HG02759 (cell line): ENCODE measurements at regions not wholly inside any gene's neighbourhood (a gene's known extent, or its start where the extent isn't known, plus 50 kb on each side); places are given as distances from the start of the nearest gene placed in this dataset.

Experiments
- ATAC-seq: cut with Tn5 transposase; IDR thresholded peaks from one replicate; pipeline ENCODE4 v1.9.1; 2021; ENCODE audit warnings: mild to moderate bottlenecking, moderate library complexity; ENCODE audit not compliant: unreplicated experiment

DNA sequence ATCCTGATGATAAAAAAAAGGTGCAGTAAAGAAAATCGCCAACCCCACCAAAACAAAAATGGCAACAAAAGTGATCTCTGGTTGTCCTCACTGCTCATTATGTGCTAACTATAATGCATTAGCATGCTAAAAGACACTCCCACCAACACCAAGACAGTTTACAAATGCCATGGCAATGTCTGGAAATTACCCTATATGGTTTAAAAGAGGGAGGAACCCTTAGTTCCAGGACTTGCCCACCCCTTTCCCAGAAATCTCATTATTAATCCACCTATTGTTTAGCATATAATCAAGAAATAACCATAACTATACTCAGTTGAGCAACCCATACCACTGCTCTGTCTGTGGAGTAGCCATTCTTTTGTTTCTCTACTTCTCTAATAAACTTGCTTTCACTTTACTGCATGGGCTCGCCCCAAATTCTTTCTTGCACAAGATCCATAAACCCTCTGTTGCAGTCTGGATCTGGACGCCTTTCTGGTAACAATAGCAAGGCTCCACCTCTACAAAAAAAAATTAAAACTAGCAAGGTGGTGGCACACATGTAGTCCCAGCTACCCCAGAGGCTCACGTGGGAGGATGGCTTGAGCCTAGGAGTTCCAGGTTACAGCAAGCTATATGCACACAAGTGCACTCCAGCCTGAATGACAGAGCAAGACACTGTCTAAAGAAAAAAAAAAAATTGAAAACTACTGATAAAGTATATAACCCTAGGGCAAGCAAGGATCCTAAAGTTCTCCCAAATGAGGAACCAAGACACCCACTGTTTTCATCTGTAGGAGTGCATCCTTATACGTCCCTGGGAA lies 278.8 kb upstream of the JARID2 start:
- ATAC-seq: no peak

DNA sequence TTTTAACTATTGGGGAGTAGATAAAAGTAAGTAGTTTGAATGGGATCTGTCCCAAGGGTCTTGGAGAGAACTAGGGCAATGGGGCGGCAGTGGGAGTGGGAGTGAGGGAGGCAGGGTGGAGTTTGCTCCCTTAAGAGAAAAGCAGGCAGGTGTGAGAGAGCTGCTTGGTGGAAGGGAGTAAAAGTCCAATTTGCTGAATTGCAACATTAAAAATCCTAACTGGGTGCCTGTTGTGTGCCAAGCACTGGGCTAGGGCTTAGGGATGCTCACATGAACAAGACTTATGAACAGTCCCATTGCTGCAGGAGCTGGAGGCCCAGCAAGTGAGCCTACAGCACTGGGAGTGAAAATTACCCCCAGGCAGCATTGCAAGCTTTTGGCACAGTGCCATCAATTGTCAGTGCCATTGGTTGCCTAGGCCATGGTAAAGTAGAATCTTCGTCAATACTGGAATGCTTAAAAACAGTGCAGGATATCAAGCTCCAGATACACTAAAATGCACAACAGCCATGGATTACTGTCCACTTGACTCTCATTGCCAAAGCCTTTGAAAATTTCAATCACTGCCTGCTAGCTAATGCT lies 277.7 kb upstream of the JARID2 start:
- ATAC-seq: no peak

DNA sequence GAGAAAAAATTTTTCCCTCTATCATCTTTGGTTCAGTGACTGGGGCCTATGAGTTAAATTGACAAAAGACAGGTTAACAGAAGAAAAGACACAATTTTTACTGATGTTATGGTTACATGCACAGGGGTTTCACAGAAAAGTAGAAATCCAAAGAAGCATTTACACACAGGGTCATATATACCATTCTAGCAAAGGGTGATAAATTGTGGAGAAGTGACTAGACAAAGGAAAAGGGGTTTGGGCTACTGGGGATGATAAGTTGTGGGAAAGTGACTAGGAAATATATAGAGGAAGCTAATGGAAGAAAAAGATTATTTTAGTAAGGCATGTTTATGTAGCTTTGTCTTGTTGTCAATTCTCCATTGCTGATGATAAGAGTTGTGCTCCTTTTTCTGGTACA lies 276.7 kb upstream of the JARID2 start:
- no peak for ATAC-seq

DNA sequence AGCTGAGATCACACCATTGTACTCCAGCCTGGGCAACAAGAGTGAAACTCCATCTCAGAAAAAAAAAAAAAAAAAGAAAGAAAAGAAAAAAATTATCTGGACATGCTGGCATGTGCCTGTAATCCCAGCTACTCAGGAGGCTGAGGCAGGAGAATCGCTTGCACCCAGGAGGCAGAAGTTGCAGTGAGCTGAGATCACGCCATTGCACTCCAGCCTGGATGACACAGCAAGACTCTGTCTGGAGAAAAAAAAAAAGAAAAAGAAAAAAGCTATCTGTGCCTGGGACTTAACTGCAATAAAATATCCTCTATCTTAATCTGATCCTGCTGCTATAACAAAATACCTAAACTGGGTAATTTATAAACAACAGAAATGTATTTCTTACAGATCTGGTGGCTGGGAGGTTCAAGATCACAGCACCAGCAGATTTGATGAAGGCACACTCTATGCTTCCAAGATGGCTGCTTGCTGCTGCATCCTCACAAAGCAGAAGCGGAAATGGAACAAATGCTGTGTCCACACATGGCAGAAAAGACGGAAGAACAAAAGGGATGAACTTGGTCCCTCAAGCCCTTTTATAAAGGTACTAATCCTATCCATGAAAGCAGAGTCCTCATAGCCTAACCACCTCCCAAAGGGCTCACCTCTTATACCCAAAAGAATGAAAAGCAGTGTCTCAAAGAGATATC lies 273.3 kb upstream of the JARID2 start:
- no peak for ATAC-seq

DNA sequence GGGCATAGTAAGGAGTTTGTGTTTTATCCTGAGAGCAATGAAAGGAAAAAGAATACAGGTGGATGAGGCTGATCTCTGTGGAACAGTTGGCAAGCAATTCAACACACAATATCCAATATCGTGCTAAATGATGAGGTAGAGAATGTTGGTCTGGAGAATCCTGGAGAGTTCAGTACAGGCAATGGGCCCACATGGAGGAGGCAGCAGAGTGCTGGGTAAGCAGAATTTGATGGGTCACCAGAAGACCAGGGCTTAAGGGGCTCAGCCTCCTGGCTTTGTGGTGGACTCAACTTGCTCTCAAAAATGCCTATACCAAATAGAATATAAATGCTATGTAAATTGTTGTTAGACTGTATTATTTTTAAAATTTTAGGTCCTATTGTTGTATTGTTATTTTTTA lies 271.5 kb upstream of the JARID2 start:
- no peak for ATAC-seq

DNA sequence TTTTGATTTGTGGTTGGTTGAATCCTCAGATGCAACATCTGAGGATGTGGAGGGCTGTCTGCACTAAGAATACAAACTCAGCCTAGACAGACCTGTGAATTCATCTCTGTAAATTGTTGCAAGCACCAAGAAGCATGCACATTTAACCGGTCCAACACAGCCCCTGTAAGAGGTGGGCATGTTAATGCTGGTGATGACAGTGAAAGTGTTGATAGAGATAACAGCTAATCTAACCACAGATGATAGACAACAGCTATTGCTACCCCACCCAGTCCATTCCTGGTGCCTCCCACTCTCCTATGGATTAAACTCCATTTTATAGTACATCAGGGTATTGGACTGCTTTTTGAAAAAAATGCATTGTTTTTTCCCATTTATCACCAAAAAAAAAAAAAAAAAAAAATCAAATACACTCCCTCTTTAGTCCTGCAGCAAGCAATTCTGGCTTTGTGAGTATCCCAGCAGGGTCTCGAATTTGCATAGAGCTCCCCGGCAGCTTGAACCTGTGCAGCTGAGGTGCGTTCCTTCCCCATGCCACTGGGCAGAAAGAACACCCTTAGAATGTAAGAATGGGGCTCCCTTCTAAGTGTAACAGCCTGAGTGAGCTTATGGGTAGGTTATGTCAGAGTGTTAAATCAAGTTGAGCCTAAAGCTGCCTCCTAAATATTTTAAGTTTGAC lies 270.9 kb upstream of the JARID2 start:
- ATAC-seq: no peak

DNA sequence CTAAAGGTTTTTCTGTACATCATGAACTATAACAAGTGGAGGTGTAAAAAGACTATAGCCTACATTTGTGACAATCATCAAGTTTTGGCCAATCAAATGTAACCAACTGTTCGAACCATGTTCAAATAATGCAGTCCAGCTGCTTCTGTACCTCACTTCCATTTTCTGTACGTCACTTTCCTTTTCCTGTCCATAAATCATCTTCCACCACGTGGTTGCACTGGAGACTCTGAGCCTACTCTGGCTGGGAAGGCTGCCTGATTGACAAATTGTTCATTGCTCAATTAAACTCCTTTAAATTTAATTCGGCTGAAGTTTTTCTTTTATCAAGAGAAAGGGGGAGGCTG lies 270.4 kb upstream of the JARID2 start:
- no peak for ATAC-seq

GRCh38 chr6:14977747-14978382 lies 268.0 kb upstream of the JARID2 start:
- ATAC-seq: no peak

DNA sequence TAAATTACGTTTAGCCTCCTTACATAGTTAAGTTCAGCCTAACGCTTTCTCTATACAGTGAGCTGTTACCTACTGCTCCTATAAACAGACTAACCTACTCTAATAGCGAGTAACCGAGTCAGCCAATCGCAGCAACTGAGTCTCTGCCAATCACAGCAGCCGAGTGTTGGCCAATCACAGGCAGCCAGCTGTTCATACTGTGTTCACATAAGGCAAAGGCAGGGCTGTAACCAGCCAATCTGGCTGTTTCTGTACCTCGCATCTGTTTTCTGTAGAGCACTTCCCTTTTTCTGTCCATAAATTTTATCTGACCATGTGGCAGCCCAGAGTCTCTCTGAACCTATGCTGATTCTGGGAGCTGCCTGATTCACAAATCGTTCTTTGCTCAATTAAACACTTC lies 263.9 kb upstream of the JARID2 start:
- no peak for ATAC-seq

- ATAC-seq: no peak
These were observed 262.0 kb upstream of the JARID2 start for GRCh38 chr6:14983599-14984518.

DNA sequence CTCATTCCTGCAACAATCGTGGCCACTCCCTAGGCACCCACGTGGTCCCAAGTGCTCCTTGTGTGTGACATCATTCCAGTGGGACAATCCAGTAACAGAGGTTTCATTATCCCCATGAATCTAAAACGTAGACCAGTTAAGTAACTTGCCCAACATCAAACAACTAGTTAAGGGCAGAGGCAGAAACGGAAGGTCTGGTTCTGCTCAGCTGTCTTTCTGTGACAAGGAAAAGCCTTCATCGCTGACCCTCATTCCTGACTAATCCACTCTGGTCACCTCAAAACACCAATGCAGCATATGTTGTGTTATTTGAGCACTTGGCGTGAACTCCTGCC lies 261.4 kb upstream of the JARID2 start:
- no peak for ATAC-seq

DNA sequence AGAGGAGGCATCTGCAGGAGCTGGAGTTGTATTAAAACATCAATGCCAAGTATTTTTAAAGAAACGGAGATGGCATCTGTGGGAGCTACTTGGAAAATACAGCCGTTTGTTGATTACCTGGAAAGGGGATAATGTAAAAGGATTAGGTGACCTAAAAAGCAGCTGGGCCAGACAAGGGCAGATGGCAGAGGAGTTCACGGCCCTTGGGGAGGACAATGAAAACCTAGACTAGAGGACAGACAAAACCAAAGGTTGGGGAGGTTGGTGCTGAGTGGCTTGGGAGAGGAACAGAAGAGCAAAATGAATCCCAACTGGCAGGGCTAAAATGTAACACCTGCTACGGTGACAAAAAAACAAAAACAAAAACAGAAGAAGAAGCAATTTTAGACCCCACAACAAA lies 260.5 kb upstream of the JARID2 start:
- ATAC-seq: no peak

- ATAC-seq: no peak
These were observed 259.5 kb upstream of the JARID2 start for GRCh38 chr6:14986370-14986769.

DNA sequence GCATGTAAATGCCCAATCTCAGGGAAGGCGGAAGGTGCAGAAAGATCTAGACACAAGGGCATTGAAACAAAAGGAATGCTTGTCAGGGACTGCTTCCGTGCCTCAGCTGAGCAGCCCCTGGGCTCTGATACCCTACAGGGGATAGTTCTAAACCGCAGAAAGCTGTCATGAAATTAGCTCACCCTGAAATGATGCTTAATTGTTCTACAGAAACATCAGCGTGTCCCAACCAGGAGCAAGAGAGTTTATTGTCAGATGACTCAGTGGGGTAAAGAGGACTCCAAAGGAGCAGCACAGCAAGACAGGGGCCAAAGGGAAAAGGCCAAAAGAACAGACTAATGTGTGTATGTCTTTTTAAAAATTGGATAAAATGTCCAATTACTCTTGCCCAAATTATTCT lies 258.4 kb upstream of the JARID2 start:
- no peak for ATAC-seq

GRCh38 chr6:14992382-14992781 lies 253.5 kb upstream of the JARID2 start:
- ATAC-seq: no peak

DNA sequence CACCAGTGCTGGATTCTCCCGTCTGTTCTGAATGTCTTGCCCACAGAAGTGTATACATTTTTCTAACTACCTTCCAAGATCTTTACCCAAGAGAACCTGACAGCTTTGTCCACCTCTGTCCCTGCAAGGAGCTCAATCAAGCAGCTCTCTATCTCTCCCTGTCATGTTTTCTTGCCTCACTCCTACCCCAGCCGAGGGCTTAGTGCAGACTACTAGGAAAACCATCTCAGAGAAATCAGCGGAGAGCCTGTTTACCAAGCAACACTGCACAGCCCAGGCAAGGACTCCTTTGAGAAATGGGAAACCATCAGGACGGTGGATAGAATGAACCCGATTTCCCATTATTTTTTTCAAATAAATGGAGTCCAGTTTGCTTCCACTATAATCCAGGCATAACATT lies 250.7 kb upstream of the JARID2 start:
- no peak for ATAC-seq

DNA sequence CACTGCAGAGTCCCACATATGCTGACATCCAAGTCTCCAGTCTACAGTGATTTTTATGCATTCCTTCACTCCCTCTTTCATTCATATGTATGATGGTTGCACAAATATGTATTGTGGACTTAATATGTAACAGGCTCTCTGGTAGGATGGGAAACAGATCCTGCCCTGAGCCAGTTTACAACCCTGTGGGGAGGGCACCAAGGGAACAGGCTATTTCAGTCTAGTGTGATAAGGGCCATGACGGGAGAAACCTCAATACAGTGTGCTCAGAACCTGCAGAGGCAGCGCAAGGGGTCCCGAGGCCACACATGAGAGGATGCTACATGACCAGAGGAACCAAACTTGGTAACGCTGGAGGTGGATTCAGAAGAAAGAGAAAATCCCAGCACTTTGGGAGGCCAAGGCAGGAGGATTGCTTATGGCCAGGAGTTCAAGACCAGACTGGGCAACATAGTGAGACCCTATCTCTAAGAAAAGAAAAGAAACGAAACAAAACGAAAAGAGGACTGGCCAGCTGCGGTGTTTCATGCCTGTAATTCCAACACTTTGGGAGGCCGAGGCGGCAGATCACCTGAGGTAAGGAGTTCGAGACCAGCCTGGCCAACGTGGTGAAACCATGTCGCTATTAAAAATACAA lies 249.8 kb upstream of the JARID2 start:
- ATAC-seq: no peak

DNA sequence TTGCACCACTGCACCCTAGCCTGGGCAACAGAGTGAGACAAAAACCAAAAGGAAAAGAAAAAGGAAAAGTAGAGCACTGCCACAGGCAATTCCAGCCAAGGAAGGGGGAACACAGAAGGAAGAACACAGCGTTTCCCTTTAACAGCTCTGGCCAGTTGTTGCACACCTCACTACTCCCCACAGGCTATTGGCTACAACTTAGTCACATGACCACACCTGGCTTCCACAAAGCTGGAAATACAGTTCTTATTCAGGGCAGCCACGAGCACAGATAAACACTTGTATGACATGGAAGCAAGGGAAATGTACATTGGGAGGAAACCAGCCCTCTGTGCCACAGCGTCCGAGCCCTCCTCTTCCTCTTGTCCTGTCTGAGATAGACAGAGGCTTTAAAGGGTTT lies 249.0 kb upstream of the JARID2 start:
- no peak for ATAC-seq

- ATAC-seq: no peak
These were observed 248.4 kb upstream of the JARID2 start for GRCh38 chr6:14997507-14997906.

GRCh38 chr6:14999106-14999505 lies 246.8 kb upstream of the JARID2 start:
- no peak for ATAC-seq
